ENCODE measurements at regions not wholly inside any gene's neighbourhood (a gene's known extent, or its start where the extent isn't known, plus 50 kb on each side); places are given as distances from the start of the nearest gene placed in this dataset.

- TF ChIP-seq ZBTB33 (IDR thresholded peaks at IDR 0.05; ENCODE audit: extremely low read depth, insufficient replicate concordance, low read length) = no peak
- TF ChIP-seq ZFX (IDR thresholded peaks at IDR 0.05) = no peak
- no peak for TF ChIP-seq POLR2AphosphoS5 (IDR thresholded peaks at IDR 0.05; ENCODE audit: low read depth, low read length)
- TF ChIP-seq SP1 (IDR thresholded peaks at IDR 0.05; ENCODE audit: low read depth) = no peak
- intact Hi-C loops (cut with micrococcal nuclease) = no loop called here
- Histone ChIP-seq H3K4me1 (ENCODE audit: control insufficient read depth in 1 of 2, insufficient read depth in 2 of 2, low read length in 2 of 2) (no peaks in the 10 kb centered on the region), H3K9ac (ENCODE audit: low read length) (no peak overlapping the region), H2AFZ (ENCODE audit: low read depth, low read length, poor library complexity, severe bottlenecking) (no peak overlapping the region), H3K36me3 (ENCODE audit: control insufficient read depth in 1 of 2, insufficient read depth in 2 of 2, low read length in 2 of 2) (no peaks in the 10 kb centered on the region), H3K79me2 (ENCODE audit: insufficient read depth, low read length) (no peaks in the 10 kb centered on the region), H3K4me2 (ENCODE audit: low read length) (no peak overlapping the region), H3K4me3 (replicated peaks in 1 of 2; ENCODE audit: low read depth in 1 of 2, low read length in 2 of 2) (no peak overlapping the region), H4K20me1 (ENCODE audit: insufficient read depth) (no peaks in the 10 kb centered on the region; the same call in 1 of the 2 replicates), H3K9me2 (ENCODE audit: insufficient read depth) (peaks cover 3% of the 10 kb centered on the region; the same call in 1 of the 2 replicates), H3K27me3 (ENCODE audit: insufficient read depth, low read length) (no peaks in the 10 kb centered on the region), H3K9me3 (ENCODE audit: control insufficient read depth in 1 of 2, insufficient read depth in 1 of 2, low read depth in 1 of 2, low read length in 2 of 2) (no peaks in the 10 kb centered on the region), H3K27ac (ENCODE audit: low read depth, low read length) (no peak overlapping the region)
- CTCF ChIA-PET = no interaction called here
- POLR2A ChIA-PET = no interaction called here
- RAD21 ChIA-PET (ENCODE audit: low non-redundant PET in 1 of 2, low total read pairs in 2 of 2, uncharacterized antibody in 2 of 2, unreplicated experiment in 2 of 2) = no interaction called here
- BruUV-seq (replicated peaks) = no TSS peak
- no peak for DNase-seq (ENCODE audit: low read depth, low spot score)
- no peak for ATAC-seq
Measured at GRCh38 chr2:147760984-147761383, 83.8 kb upstream of the ACVR2A start.

- no peaks in the 10 kb centered on the region for H3K36me3 ChIP-seq (ENCODE audit: control insufficient read depth in 1 of 2, insufficient read depth in 2 of 2, low read length in 2 of 2)
- ChIA-PET RAD21 (ENCODE audit: low non-redundant PET in 1 of 2, low total read pairs in 2 of 2, uncharacterized antibody in 2 of 2, unreplicated experiment in 2 of 2) (no interaction called here), POLR2A (no interaction called here), CTCF (no interaction called here)
- no peaks in the 10 kb centered on the region; the same call in 1 of the 2 replicates for H4K20me1 ChIP-seq (ENCODE audit: insufficient read depth)
- intact Hi-C loops (cut with micrococcal nuclease) = no loop called here
- DNase-seq (ENCODE audit: low read depth, low spot score) (no peak), ATAC-seq (no peak)
- H3K79me2 ChIP-seq (ENCODE audit: insufficient read depth, low read length) = no peaks in the 10 kb centered on the region
- no peak overlapping the region for H2AFZ ChIP-seq (ENCODE audit: low read depth, low read length, poor library complexity, severe bottlenecking)
- no peaks in the 10 kb centered on the region for H3K9me3 ChIP-seq (ENCODE audit: control insufficient read depth in 1 of 2, insufficient read depth in 1 of 2, low read depth in 1 of 2, low read length in 2 of 2)
- no peaks in the 10 kb centered on the region for H3K27me3 ChIP-seq (ENCODE audit: insufficient read depth, low read length)
- BruUV-seq (replicated peaks) = no TSS peak
- no peak overlapping the region for H3K4me3 ChIP-seq (replicated peaks in 1 of 2; ENCODE audit: low read depth in 1 of 2, low read length in 2 of 2)
- H3K4me1 ChIP-seq (ENCODE audit: control insufficient read depth in 1 of 2, insufficient read depth in 2 of 2, low read length in 2 of 2) = no peaks in the 10 kb centered on the region
- no peak overlapping the region for H3K4me2 ChIP-seq (ENCODE audit: low read length)
- no peak overlapping the region for H3K9ac ChIP-seq (ENCODE audit: low read length)
- H3K9me2 ChIP-seq (ENCODE audit: insufficient read depth) = no peaks in the 10 kb centered on the region
- no peak overlapping the region for H3K27ac ChIP-seq (ENCODE audit: low read depth, low read length)
- no peak for TF ChIP-seq EZH2 (IDR thresholded peaks at IDR 0.05)
- TF ChIP-seq CBX3 (IDR thresholded peaks at IDR 0.05; ENCODE audit: low read depth) = no peak
- TF ChIP-seq EZH2phosphoT487 (IDR thresholded peaks at IDR 0.05; ENCODE audit: borderline replicate concordance) = no peak
- no peak for TF ChIP-seq ELF1 (IDR thresholded peaks at IDR 0.05; ENCODE audit: borderline replicate concordance, low read depth)
- TF ChIP-seq SRF (IDR thresholded peaks at IDR 0.05; ENCODE audit: low read depth) = no peak
- no peak for TF ChIP-seq ZNF274 (IDR thresholded peaks at IDR 0.05; ENCODE audit: low read depth, low read length)
- TF ChIP-seq CEBPB (IDR thresholded peaks at IDR 0.05; ENCODE audit: low read depth) = no peak
- TF ChIP-seq ZBTB33 (IDR thresholded peaks at IDR 0.05; ENCODE audit: extremely low read depth, insufficient replicate concordance, low read length) = no peak
Measured at GRCh38 chr2:147759536-147759935, 85.3 kb upstream of the ACVR2A start.
